Ascending aorta (tissue), 2 donors: ENCODE measurements at regions not wholly inside any gene's neighbourhood (a gene's known extent, or its start where the extent isn't known, plus 50 kb on each side); places are given as distances from the start of the nearest gene placed in this dataset.

Experiments
- DNase-seq, 2 donors: peaks; one replicate each; pipeline ENCODE4 v3.0.0-alpha.2; 2019; ENCODE audit warnings: low spot score in 2 of 2
- H3K27ac ChIP-seq, 2 donors: fragments of 200-600 bp; sonication (generic); one replicate each; pipeline ENCODE4 v1.5.1; 2016 to 2017; ENCODE audit warnings: mild to moderate bottlenecking in 1 of 2
- H3K27me3 ChIP-seq: fragments of 200-600 bp; sonication (generic); one replicate; pipeline ENCODE4 v1.5.1; 2017
- H3K36me3 ChIP-seq, 2 donors: fragments of 200-600 bp; sonication (generic); one replicate each; pipeline ENCODE4 v1.5.1; 2016
- H3K4me1 ChIP-seq, 2 donors: fragments of 200-600 bp; sonication (generic); one replicate each; pipeline ENCODE4 v1.5.1; 2016 to 2017; ENCODE audit warnings: mild to moderate bottlenecking in 1 of 2
- H3K4me3 ChIP-seq, 2 donors: fragments of 200-600 bp; sonication (generic); one replicate each; pipeline ENCODE4 v1.5.1; 2016 to 2017; ENCODE audit warnings: mild to moderate bottlenecking in 1 of 2
- H3K9me3 ChIP-seq, 2 donors: fragments of 200-600 bp; sonication (generic); one replicate each; pipeline ENCODE4 v1.5.1; 2016
- CTCF ChIP-seq, 3 experiments: fragments of 200-600 bp in 2 of 3; fragments of 450-650 bp in 1 of 3; sonication (generic) in 2 of 3; IDR thresholded peaks; one replicate each; pipeline ENCODE4 v1.5.1; 2016 to 2019; ENCODE audit warnings: antibody characterized with exemption in 3 of 3, mild to moderate bottlenecking in 1 of 3, moderate library complexity in 1 of 3
- intact Hi-C: fragments of 100-400 bp; cut with DNase I; formaldehyde crosslinking; loops from one replicate; pipeline ENCODE4 v1.15.1; 2023

- Histone ChIP-seq H3K27ac (no peak overlapping the region), H3K4me3 (no peak overlapping the region), H3K27me3 (no peaks in the 10 kb centered on the region), H3K36me3 (no peaks in the 10 kb centered on the region), H3K4me1 (no peaks in the 10 kb centered on the region), H3K9me3 (no peaks in the 10 kb centered on the region)
- TF ChIP-seq CTCF (IDR thresholded peaks at IDR 0.05) = no peak
- DNase-seq = no peak
- intact Hi-C loops = no loop called here
Measured at GRCh38 chr1:188599313-188599712, 1770.6 kb downstream of the PLA2G4A start.

GRCh38 chr1:188611432-188611831 is 1782.7 kb downstream of the PLA2G4A start:
- H3K27me3 ChIP-seq = no peaks in the 10 kb centered on the region
- DNase-seq = no peak
- no peak overlapping the region for H3K4me3 ChIP-seq
- H3K9me3 ChIP-seq = no peaks in the 10 kb centered on the region
- intact Hi-C loops = no loop called here
- no peak for TF ChIP-seq CTCF (IDR thresholded peaks at IDR 0.05)
- no peak overlapping the region for H3K27ac ChIP-seq
- no peaks in the 10 kb centered on the region for H3K4me1 ChIP-seq
- no peaks in the 10 kb centered on the region for H3K36me3 ChIP-seq

- Histone ChIP-seq H3K9me3 (no peaks in the 10 kb centered on the region), H3K27ac (no peak overlapping the region), H3K4me1 (no peaks in the 10 kb centered on the region), H3K27me3 (no peaks in the 10 kb centered on the region), H3K4me3 (no peak overlapping the region), H3K36me3 (no peaks in the 10 kb centered on the region)
- DNase-seq = no peak
- intact Hi-C loops = no loop called here
- no peak for TF ChIP-seq CTCF (IDR thresholded peaks at IDR 0.05)
Measured at GRCh38 chr1:188615321-188615720, 1786.6 kb downstream of the PLA2G4A start.

- no peaks in the 10 kb centered on the region for H3K9me3 ChIP-seq
- TF ChIP-seq CTCF (IDR thresholded peaks at IDR 0.05) = no peak
- no peak overlapping the region for H3K4me3 ChIP-seq
- DNase-seq = no peak
- H3K4me1 ChIP-seq = no peaks in the 10 kb centered on the region
- no peaks in the 10 kb centered on the region for H3K27me3 ChIP-seq
- no peaks in the 10 kb centered on the region for H3K36me3 ChIP-seq
- H3K27ac ChIP-seq = no peak overlapping the region
- intact Hi-C loops = no loop called here
Measured at GRCh38 chr1:188620236-188620635, 1791.5 kb downstream of the PLA2G4A start.

- no peak for TF ChIP-seq CTCF (IDR thresholded peaks at IDR 0.05)
- Histone ChIP-seq H3K4me3 (no peak overlapping the region), H3K27me3 (no peaks in the 10 kb centered on the region), H3K9me3 (no peaks in the 10 kb centered on the region), H3K27ac (no peak overlapping the region), H3K4me1 (no peaks in the 10 kb centered on the region), H3K36me3 (no peaks in the 10 kb centered on the region)
- intact Hi-C loops = no loop called here
- DNase-seq = no peak
Measured at GRCh38 chr1:188641566-188642211, 1812.9 kb downstream of the PLA2G4A start.

GRCh38 chr1:188642704-188643103 is 1814.0 kb downstream of the PLA2G4A start:
- H3K9me3 ChIP-seq = no peaks in the 10 kb centered on the region
- no peaks in the 10 kb centered on the region for H3K27me3 ChIP-seq
- H3K27ac ChIP-seq = no peak overlapping the region
- no peak overlapping the region for H3K4me3 ChIP-seq
- intact Hi-C loops = no loop called here
- no peak for DNase-seq
- TF ChIP-seq CTCF (IDR thresholded peaks at IDR 0.05) = no peak
- no peaks in the 10 kb centered on the region for H3K4me1 ChIP-seq
- no peaks in the 10 kb centered on the region for H3K36me3 ChIP-seq
